ENCODE measurements at regions not wholly inside any gene's neighbourhood (a gene's known extent, or its start where the extent isn't known, plus 50 kb on each side); places are given as distances from the start of the nearest gene placed in this dataset.

GRCh38 chr3:160097478-160097877 is 108.8 kb downstream of the IL12A start:
- H4K20me1 ChIP-seq (ENCODE audit: insufficient read depth) = no peaks in the 10 kb centered on the region
- CTCF ChIA-PET = no interaction called here
- no peak overlapping the region for H3K9ac ChIP-seq
- H3K27ac ChIP-seq (ENCODE audit: low read depth in 2 of 2, low read length in 1 of 2) = no peak overlapping the region
- H3K4me1 ChIP-seq (ENCODE audit: control insufficient read depth in 1 of 2, insufficient read depth in 2 of 2, low read depth in 1 of 2, low read length in 1 of 2) = no peaks in the 10 kb centered on the region
- H3F3A ChIP-seq (replicated peaks; ENCODE audit: insufficient read depth) = no peaks in the 10 kb centered on the region
- no peak overlapping the region for H2AFZ ChIP-seq (ENCODE audit: low read depth)
- no peaks in the 10 kb centered on the region for H3K27me3 ChIP-seq (ENCODE audit: insufficient read depth)
- POLR2A ChIA-PET = interaction anchor here (0.7 kb wide), 1 partner anchor 24 kb away, joined by 3 read pairs; no protein-coding TSS in a partner anchor
- H3K36me3 ChIP-seq (replicated peaks in 1 of 2; ENCODE audit: control insufficient read depth in 1 of 2, insufficient read depth in 2 of 2, low read length in 1 of 2) = no peaks in the 10 kb centered on the region
- H3K4me2 ChIP-seq = no peak overlapping the region
- no peaks in the 10 kb centered on the region for H3K79me2 ChIP-seq (ENCODE audit: insufficient read depth)
- DNase-seq = no peak
- 86% methylated on average over 10 of the region's 11 CpGs for WGBS (ENCODE audit: low lambda C conversion rate)
- no peak for TF ChIP-seq NRF1 (IDR thresholded peaks at IDR 0.05; ENCODE audit: low read depth, low read length)
- no peak for TF ChIP-seq USF1 (IDR thresholded peaks at IDR 0.05; ENCODE audit: borderline replicate concordance, low read depth)
- no peak for TF ChIP-seq CTCF (IDR thresholded peaks at IDR 0.05)
- TF ChIP-seq ZBTB33 (IDR thresholded peaks at IDR 0.05; ENCODE audit: borderline replicate concordance, low read depth) = no peak
- no peak for TF ChIP-seq YY1 (IDR thresholded peaks at IDR 0.05; ENCODE audit: low read depth)
- no peak for TF ChIP-seq TCF12 (IDR thresholded peaks at IDR 0.05)
- no peak for TF ChIP-seq POLR2AphosphoS5 (IDR thresholded peaks at IDR 0.05; ENCODE audit: low read depth, low read length)
- TF ChIP-seq RFX5 (IDR thresholded peaks at IDR 0.05; ENCODE audit: low read length) = no peak
- TF ChIP-seq GATA2 (CRISPR knock-in tag; IDR thresholded peaks at IDR 0.05) = no peak
- TF ChIP-seq REST (IDR thresholded peaks at IDR 0.05; ENCODE audit: low read depth, low read length) = no peak
- TF ChIP-seq ELF1 (IDR thresholded peaks at IDR 0.05) = no peak
- TF ChIP-seq MXI1 (IDR thresholded peaks at IDR 0.05; ENCODE audit: low read depth, low read length) = no peak
- no peak for TF ChIP-seq MEF2A (IDR thresholded peaks at IDR 0.05; ENCODE audit: borderline replicate concordance, low read depth)
- TF ChIP-seq EZH2phosphoT487 (IDR thresholded peaks at IDR 0.05; ENCODE audit: borderline replicate concordance, low read depth) = no peak
- no peak for TF ChIP-seq FOXJ3 (CRISPR knock-in tag; IDR thresholded peaks at IDR 0.05)
- TF ChIP-seq RXRA (IDR thresholded peaks at IDR 0.05; ENCODE audit: borderline replicate concordance, low read depth) = no peak
- no peak for TF ChIP-seq USF2 (IDR thresholded peaks at IDR 0.05; ENCODE audit: borderline replicate concordance, low read depth, low read length)
- TF ChIP-seq RAD21 (IDR thresholded peaks at IDR 0.05; ENCODE audit: low read length) = no peak
- TF ChIP-seq JUND (IDR thresholded peaks at IDR 0.05) = no peak
- H3K4me3 ChIP-seq (ENCODE audit: low read depth in 2 of 2, low read length in 1 of 2) = no peak overlapping the region
- H3K9me3 ChIP-seq = no peaks in the 10 kb centered on the region
- H3K9me2 ChIP-seq = no peaks in the 10 kb centered on the region

Data from SK-N-SH (cell line).